Activated T-cell treated with anti-CD3 and anti-CD28 coated beads for 4 hours (primary cell): ENCODE measurements at regions not wholly inside any gene's neighbourhood (a gene's known extent, or its start where the extent isn't known, plus 50 kb on each side); places are given as distances from the start of the nearest gene placed in this dataset.
"Not testable (repeated sequence)": the region's sequence is repeated elsewhere in the genome, so short reads cannot be mapped to it uniquely, and the experiment has no call there.

Experiments used
- DNase-seq: peaks from one replicate; pipeline ENCODE4 v3.0.0-alpha.2; 2020

- DNase-seq: no peak
Measured at GRCh38 chr4:114306946-114307345, 291.7 kb upstream of the UGT8 start.

GRCh38 chr4:114310296-114310925, 288.2 kb upstream of the UGT8 start:
- no peak for DNase-seq

GRCh38 chr4:114311787-114312186, 286.8 kb upstream of the UGT8 start:
- no peak for DNase-seq

- no peak for DNase-seq
Measured at GRCh38 chr4:114312338-114312737, 286.3 kb upstream of the UGT8 start.

GRCh38 chr4:114316789-114317188, 281.8 kb upstream of the UGT8 start:
- DNase-seq: no peak

GRCh38 chr4:114317564-114317963, 281.0 kb upstream of the UGT8 start:
- DNase-seq: no peak

- no peak for DNase-seq
Measured at GRCh38 chr4:114318309-114318708, 280.3 kb upstream of the UGT8 start.

GRCh38 chr4:114320126-114320525, 278.5 kb upstream of the UGT8 start:
- no peak for DNase-seq

- no peak for DNase-seq
Measured at GRCh38 chr4:114321366-114321765, 277.2 kb upstream of the UGT8 start.

- no peak for DNase-seq
Measured at GRCh38 chr4:114323841-114324240, 274.8 kb upstream of the UGT8 start.

- no peak for DNase-seq
Measured at GRCh38 chr4:114326358-114326757, 272.2 kb upstream of the UGT8 start.

GRCh38 chr4:114332119-114332518, 266.5 kb upstream of the UGT8 start:
- no peak for DNase-seq

GRCh38 chr4:114334363-114334762, 264.2 kb upstream of the UGT8 start:
- not testable (repeated sequence) for DNase-seq

GRCh38 chr4:114334884-114335330, 263.7 kb upstream of the UGT8 start:
- DNase-seq: no peak

GRCh38 chr4:114335339-114335738, 263.3 kb upstream of the UGT8 start:
- DNase-seq: no peak

- no peak for DNase-seq
Measured at GRCh38 chr4:114343015-114343414, 255.6 kb upstream of the UGT8 start.

GRCh38 chr4:114349543-114350175, 248.9 kb upstream of the UGT8 start:
- no peak for DNase-seq

GRCh38 chr4:114358901-114359300, 239.7 kb upstream of the UGT8 start:
- no peak for DNase-seq

GRCh38 chr4:114361249-114361648, 237.4 kb upstream of the UGT8 start:
- DNase-seq: no peak

GRCh38 chr4:114364857-114365256, 233.8 kb upstream of the UGT8 start:
- DNase-seq: no peak

- DNase-seq: no peak
Measured at GRCh38 chr4:114365591-114365990, 233.0 kb upstream of the UGT8 start.

GRCh38 chr4:114366368-114366767, 232.2 kb upstream of the UGT8 start:
- no peak for DNase-seq

- no peak for DNase-seq
Measured at GRCh38 chr4:114368751-114369150, 229.9 kb upstream of the UGT8 start.

GRCh38 chr4:114373508-114373907, 225.1 kb upstream of the UGT8 start:
- DNase-seq: no peak

- no peak for DNase-seq
Measured at GRCh38 chr4:114378305-114378903, 220.2 kb upstream of the UGT8 start.
